ENCODE measurements at regions not wholly inside any gene's neighbourhood (a gene's known extent, or its start where the extent isn't known, plus 50 kb on each side); places are given as distances from the start of the nearest gene placed in this dataset.
"Not testable (repeated sequence)": the region's sequence is repeated elsewhere in the genome, so short reads cannot be mapped to it uniquely, and the experiment has no call there.

DNA sequence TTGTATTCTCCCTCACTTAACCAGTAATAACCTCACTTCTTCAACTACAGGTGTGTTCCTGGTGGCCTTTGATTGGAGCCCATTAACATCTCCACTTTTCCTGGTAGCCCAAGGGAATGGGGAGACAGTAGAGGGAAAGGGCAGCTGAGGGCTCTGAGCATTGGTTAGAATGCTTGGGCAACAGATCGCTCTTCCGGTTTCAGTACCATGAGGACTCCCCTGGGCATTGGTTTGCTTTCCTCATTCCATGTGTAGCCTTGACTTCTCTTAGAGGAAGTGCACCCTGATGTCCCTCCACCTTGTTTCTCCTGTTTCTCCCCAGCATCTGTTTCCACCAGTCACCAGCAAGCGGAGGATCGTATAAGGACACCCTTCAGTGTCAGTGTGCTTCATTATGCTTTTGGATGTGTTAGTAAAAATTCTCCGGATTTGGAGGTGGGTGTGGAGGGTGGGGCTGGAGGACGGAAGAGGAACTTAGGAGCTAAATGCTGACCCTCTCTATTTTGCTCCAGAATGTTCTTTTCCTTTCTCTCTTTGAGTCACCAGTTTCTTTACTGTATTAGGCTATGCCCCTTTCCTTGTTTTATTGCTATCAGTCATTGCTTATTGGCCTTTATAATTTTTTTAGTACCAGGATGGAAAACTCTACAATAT lies 50.6 kb upstream of the ZNG1B start:
- peak; percentile 61 to 68 (median 61) for DNase-seq

DNA sequence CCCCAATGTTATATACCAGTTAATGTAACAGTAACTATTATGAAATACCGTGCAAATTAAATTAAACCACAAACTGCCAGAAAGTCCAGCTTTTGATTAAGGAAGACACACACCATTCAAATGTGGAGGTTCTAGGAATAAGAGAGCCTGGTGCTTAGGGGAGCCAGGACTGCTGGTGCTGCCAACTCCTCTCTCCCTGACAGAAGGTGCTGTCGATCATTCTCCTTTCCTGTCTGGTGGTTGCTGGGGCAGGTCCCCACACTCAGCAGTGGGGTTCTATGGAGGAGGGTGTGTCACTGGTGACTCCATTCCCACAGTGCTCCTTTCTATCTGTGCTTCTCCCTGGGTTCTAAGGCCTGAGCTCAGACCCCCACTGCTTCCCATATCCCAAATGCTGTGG lies 57.9 kb upstream of the ZNG1B start:
- DNase-seq = not testable (repeated sequence)

DNA sequence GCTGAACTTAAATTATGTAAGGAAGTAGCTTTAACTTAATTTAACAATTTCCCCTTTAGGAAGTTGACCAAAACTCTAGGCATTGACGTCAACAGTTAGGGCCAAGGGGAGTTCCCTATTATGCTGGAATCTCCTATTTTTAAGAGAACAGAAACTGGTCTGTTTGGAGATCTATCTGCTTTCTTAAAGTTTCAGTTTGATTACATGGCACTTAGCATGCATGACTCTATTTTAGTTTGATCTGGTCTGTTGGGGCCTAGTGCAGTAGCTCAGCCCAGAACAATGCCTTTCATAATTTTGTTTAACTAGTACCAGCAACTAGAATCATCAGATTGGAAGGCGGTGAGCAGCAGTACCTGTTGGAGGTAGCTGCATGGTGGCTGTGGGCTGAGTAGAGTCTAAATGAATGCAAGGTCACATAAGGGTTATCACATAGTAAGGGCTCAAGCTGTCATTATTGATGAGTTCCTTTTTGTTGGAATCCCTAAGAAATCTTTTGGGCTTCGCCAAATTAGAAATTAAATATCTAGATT lies 60.5 kb upstream of the ZNG1B start:
- peak; percentile 87 to 99 (median 96) for DNase-seq

DNA sequence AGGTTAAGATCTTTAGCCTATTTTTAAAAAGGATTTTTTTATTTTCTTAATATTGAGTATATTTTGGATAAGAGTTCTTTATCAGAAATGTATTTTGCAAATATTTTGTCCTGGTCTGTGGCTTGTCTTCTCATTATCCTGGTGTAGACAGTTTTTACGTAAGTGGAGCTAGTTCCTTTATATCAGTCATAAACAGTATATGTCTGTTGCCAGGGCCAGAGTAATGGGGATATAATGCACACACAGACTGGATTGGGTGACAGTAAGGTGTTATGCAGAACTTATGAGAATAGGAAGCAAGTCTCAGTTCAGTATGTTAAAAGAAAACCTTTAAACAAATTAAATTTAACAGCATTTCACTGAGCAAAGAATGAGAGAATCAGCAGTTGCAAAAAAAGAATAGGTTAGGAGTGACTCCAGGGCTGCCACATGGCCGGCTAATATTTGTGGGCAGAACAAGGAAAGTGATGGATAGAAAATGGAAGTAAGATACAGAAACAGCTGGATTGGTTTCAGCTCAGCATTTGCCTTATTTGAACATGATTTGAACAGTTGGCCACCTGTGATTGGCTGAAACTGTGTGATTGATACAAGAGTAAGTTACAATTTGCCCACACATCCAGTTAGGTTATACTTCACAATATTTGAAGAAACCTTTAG lies 61.1 kb upstream of the ZNG1B start:
- DNase-seq = peak in 1 of 3 donors; percentile 62

DNA sequence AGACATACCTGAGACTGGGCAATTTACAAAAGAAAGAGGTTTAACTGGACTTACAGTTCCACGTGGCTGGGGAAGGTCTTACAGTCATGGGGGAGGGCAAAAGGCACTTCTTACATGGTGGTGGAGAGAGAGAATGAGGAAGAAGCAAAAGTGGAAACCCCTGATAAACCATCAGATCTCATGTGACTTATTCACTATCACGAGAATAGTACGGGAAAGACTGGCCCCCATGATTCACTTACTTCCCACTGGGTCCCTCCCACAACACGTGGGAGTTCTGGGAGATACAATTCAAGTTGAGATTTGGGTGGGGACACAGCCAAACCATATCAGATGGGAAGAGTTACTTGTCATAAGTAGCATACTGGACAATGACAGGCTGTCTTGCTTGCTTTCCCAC lies 62.6 kb upstream of the ZNG1B start:
- peak; percentile 80 to 90 (median 82) for DNase-seq

DNA sequence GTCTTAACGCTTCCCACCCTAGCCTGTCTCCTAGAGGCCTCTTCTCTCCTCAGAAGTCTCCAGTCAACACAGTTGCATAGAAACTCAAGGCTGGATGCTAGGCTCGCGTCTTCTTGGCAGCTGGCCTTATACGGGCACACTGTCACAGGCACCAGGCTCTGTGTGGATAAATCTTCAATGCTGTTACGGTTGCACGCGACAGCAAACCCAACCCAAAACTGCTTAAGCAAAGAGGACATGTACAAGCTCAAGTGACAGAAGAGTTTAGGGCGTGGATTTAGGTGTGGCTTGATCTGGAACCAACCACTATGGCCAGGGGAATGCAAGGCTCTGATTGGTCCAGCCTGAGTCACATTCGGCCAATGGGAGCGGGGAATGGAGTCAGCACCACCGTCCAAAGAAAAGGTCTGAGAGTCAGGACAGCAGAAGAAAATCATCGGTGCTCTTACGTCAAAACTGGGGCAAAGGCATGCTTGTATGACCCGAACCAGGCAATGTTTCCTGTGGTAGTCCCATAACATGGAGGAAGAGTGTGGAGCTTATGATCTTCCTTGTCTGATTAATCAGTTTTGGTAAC lies 65.1 kb upstream of the ZNG1B start:
- not testable (repeated sequence) for DNase-seq

DNA sequence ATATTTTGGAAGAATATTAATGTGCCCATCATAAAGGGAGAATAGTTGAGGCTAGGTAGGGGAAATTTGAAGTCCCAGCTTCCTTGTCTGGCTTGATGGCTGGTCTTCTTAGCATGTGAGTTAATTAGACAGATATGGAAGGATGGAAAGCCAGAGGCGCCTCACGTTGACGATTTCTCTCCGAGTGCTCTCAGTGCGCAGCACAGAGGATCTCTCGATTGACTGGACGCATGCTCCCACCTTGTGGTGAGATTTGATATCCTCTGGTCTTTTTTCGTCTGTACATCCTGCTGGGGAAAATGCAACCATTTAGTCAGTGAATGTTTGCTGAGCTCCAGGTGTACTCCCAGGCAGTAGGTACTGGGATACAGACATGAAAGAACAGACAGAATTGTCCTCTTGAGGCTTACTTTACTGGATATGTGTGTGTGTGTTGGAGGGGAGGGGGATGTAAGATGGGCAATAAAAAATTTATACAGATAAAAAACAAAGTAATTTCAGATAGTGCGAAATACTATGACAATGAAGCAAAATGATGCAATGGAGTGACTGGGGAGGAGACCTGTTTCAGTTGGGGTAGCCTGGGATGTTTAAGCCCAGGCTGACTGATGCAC lies 66.9 kb upstream of the ZNG1B start:
- DNase-seq = peak; percentile 82 to 86 (median 82)

DNA sequence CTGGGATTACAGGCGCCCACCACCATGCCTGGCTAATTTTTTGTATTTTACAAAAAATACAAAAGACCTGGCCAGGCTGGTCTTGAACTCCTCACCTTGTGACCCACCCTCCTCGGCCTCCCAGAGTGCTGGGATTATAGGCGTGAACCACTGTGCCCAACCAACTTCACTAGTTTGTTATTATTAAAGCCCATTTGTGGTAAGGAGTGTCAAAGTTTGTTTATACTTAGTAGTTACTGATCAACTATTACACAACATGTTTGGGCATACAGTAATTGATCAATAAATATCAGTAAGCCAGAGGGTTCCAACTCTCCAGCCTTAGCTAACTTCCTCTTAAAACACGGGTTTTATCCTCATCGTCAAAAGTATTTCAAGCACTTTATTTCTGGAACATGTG lies 67.5 kb upstream of the ZNG1B start:
- no peak for DNase-seq

DNA sequence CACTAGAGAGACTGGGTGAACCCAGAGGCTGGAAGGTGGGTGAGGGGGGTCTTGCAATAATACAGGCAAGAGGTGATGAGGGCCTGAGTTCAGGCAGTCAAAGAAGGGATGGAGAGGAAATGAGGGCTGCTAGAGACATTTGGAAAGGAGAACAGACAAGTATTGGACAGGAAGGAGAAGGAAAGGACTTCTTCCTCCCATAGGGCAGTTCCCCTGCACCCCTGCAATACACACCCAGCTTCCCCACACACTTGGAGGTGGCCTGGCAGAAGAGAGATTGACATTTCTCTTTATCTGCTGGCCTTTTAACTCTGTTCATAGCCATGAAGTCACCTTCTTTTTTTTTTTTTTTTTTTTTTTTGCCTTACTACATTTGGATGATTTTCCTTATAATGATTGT lies 68.9 kb upstream of the ZNG1B start:
- DNase-seq = peak in 1 of 3 donors; percentile 21

DNA sequence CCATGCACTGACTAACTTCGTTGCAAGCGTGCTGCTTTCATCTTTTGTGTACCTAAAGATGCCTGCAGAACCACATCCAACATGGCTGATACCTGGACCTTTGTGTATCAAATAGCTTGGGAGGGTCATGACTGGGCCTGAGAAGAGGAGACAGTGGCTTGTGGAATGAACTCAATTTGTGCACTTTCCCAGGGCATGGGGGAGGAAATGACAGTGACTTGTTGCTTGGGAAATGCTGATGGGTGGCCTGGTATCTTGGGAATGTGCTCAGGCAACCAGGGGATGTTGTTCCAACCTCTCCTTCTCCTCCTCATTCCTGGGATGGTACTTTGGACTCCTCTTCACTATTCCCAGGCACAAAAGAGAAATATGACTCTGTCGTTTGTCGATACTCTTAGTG lies 70.7 kb upstream of the ZNG1B start:
- not testable (repeated sequence) for DNase-seq

DNA sequence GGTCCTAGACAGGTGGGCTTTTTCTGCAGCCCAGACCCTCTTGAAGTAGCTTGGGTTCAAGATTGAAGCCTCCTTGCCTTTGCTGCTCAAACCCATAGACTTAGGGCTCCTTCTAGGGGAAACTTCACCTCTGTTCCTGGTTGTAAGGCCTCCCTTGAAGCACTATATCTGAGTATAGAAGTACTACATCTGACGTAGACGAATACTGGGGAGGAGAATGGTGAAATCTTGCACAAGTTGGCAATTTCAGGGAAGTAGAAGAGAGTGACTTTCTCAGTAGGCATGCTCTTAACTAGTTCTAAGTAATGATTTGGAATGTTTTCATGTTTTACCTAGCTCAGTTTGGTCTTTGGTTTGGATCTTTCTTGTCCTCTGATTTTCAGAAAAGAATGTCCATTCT lies 71.7 kb upstream of the ZNG1B start:
- peak; percentile 48 to 74 (median 70) for DNase-seq

DNA sequence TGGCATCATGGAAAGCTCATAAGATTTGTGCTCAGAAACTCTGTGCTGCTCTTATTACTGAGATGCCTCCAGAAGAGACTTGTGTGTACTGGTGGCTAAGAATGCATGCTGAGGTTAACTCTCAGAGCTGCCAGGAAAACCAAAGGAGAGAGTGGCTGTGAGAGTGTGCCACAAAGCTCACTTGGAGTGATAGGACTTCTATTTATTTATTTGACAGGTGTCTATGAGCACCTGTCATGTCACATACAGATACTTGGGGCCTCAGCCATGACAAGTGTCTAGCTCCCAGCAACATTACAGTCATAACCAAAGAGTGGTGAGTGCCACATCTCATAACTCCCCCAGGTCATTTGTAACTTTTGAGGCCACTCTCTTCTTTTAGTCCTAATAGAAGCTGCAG lies 72.2 kb upstream of the ZNG1B start:
- not testable (repeated sequence) for DNase-seq

DNA sequence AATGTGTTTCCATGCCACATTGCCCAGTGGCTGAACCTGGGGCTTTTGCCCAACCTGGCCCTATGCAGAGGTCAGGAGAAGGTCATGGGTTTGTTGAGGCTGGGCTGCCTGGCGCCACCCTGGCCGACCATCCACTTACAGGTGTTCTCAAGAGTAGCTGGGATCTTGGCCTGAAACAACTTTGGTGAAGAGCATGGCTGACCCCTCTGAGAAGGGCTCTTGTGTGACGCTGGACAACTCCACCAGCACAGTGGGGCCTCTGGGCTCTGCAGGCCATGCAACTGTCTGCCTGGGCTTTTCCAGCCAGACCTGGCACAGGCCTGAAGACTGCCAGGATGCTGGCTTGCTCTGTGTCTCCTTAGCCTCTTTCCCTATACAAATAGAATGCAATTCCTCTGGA lies 76.4 kb upstream of the ZNG1B start:
- DNase-seq = no peak

DNA sequence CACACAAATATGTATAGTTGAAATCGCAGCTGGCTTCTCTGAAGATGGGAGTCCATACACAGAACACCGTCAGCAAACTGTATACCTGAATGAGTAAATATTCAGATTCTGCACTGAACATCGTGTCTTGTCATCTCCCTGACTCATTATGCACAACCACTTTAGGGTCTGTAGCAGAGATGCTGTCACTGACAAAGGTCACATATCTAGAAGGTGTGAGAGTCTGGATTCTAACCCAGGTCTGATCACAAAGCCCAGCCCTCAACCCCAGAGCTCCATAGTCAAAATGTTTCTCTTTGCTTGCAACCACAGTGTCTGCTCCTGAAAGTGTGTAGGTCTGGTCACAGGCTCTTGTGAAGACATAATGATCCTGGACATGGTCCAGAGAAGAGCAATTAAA lies 78.3 kb upstream of the PAX8 start:
- no peak for DNase-seq

DNA sequence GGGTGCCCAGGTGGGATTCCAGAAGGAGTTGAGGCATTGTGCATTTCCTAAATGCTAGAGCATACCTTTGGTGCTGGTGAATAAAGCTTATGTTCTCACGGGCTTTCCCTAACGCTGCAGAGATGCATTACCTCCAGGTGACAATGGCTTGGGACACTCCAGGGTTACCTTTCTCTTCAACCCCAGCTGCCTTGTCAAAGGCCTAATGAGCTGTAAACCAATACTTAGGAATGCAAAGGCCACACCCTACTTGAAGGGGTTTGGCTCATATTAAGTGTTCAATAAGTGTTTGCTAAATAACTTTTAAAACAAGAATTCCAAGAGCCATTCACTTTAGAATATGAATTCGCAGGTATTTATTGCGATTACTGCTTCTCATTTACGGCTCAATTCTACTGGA lies 77.6 kb upstream of the PAX8 start:
- DNase-seq = not testable (repeated sequence)

DNA sequence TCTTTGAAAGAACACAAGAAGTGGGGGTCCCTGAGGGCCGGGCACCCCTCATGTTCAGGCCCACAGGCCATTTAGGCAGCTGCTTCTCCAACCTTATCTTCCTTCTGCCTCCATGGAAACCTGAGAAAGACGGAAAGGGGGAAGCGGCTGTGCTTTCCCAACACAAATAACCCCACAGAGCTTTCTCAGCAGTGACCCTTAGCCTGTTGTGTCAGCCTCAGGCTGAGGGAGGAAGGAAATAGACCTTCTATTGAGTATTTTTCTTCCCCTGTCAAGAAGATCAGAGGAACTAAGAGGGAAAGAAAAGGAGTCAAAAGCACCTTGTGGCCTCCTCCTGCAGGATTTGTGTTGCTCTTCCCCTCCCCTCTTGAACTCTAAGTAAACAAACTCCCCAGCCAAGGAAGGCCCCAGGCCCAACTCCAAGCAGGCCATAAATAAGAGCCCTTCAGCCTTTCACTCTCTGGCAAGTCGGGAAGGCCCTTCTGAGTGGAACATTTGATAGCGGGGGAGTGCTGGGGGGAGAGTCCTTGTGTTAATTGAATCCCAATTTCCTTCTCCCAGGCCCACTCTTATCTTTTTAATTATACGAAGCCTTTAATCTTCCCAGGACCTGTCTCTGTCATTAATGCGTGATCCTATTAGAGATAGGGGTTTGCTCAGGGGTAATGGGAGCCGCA lies 76.8 kb upstream of the PAX8 start:
- peak; percentile 40 to 54 (median 40) for DNase-seq

DNA sequence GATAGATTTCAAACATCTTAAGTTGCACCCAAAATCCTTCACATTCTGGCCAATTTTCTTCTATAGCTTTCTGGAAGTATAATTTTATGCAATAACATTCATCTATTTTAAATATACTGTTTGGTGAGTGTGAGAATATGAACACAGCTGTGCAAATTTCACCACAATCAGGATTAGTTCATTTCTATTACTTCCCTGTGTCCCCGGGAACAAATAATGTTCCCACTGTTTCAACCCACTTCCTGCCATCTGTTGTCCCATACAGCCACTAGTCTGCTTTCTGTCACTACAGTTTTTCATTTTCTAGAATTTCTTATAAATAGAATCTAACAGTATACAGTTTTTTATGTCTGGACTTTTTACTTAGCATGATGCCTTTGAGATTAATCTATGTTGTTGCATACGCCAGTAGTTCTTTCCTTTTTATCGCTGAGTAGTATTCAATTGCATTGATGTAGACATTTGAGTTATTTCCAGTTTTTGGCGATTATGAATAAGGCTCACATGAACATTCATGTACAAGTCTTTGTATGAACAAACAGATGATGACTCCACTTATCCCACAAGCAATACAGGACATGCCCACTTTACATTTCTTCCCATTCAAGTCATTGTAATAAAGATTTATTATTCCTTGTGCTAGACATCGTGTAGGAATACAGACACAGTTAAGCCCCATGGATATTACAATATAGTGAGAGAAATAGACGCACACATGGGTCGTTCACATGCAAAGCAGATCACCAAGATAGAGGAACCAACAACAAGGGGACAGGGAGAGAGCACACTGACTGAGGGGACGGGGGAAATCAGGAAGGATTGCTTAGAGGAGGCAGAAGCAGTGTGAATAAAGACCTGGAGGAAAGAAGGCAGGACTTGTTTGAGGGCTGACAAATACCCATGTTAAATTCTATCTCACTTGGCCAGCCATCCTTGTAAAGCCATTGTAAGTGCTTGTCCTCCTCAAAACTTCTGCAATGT lies 72.9 kb upstream of the PAX8 start:
- DNase-seq = peak; percentile 52 to 72 (median 62)

DNA sequence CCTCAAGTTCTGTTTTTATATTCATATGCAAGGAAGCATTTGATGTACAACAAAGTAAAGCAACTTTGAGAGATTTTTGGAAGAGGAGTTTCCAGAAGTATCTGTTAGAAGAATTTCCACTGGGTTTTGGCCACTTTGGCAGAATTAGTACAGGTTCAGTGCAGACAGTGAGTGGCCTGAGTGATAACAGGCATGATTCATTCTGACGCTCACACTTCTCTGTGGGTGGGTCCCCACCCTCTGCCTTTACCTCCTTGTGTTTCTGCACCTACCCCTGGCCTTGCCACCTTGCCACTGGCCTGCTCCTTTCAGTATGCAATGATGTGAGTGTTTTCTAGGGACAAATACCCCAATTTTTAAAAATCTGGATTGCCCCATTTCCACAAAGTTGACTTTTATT lies 65.1 kb upstream of the PAX8 start:
- DNase-seq = not testable (repeated sequence)

DNA sequence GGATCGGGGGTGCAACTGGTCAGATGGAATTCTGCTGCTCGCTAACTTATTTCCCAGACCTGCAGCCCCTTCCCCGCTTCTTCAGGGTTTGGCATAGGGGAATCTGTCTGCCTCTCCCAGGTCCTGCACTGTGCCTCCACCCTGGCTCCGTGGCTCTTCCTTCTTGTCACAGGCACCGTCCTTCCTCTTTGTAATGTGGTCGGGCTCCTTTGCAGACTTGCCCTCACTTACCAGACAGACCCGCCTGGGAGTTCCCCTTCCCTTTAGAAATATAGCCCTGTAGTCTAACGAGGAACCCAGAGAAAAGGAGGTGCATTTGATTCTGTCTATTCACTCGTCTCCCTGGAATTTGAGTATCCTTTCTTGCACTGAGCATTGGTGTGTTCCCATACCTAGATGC lies 63.9 kb upstream of the PAX8 start:
- DNase-seq = peak; percentile 79 to 84 (median 81)

DNA sequence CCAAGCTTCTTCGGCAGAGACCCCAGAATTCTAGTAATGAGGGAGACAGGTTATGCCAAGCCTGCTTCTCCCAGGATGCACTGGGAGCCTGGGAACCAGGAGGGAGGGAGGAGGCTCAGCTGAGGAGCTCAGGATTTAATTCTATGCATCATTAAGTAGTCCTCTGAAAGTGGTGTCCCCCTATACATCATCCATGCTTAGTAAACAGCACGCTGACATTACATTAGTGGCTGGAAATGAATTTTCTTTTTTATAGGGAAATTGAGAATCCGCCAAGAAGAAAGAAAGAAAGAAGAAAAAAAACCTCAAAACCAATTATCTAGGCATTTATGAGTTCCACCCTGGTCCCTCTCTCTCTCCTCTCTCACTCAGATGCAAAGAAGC lies 63.1 kb upstream of the PAX8 start:
- DNase-seq = not testable (repeated sequence)

DNA sequence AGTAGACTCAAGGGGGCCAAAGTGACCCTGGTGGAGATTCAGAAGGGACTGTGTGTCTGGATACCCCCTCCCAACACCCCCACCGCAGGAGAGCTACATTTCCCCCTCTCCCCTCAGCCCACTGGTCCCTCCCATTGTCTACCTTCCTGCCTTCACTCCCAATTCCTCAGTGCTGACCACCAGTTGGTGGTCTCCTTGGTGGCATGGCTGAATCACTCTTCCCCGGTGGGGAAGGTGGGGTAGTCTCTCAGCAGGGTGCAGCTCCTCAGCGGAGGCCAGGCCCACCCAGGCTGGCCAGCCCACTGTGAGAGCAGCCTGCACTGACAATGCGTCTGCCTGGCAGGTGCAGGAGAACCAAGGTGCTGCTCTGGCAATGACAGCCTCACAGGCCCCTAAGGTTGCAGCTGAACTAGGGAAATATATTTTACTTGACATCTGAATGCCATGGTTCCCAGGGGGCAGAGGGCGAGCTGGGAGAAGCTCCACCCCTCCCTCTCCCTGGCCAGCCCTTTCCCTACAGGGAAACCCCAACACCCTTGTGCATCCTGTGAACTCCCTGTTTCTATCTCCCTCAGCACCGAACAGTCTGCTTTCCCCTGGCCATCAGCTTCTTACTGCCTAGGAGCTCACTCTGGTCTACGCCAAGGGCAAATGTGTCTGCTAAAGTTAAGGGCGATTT lies 62.6 kb upstream of the PAX8 start:
- no peak for DNase-seq
